HuH-7.5 (cell line): ENCODE measurements at regions not wholly inside any gene's neighbourhood (a gene's known extent, or its start where the extent isn't known, plus 50 kb on each side); places are given as distances from the start of the nearest gene placed in this dataset.

Experiments used
- DNase-seq: peaks from one replicate; pipeline ENCODE4 v3.0.0; 2011; ENCODE audit warnings: low spot score

DNA sequence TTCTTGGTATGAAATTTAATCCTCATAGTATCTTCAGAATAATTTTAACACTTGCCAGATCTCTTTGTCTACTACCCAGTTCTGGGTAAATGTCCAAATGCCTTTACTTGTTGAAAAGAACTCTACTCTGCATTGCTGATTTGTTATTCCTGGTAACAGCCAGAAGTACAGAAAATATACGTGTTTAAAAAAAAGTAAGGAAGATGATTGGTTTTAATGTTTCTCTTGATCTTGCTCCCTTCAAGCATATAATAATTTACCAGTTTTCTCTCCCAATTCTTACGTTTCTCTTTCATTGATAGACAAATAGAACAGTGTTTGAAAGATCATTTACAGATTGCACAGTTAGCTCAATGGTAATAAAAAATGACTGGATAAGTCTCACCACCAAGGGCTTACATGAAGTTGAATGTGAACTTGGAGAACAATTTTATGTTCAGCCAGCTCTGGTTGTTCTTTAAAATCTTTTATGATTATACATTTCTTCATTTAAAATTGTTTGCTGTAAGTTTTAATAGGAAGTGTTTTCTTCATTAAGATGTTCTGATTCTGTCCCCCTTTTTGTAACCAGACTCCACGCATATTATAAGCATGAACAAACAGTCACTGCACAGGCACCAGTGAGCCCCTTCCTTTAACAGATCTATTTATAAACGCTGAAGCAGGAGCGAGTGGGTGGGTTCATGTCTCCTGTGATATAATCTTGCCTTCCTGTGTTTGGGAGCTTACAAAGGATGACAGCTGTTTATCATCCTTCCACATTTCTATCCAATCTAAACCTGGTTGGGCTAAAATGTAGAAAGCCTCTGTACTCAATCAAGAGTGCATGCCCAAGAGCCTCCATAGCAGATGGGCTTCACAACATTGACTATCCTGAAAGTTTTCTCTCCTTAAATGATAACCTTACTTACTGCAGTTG is 299.5 kb downstream of the PRL start:
- DNase-seq, result no peak

DNA sequence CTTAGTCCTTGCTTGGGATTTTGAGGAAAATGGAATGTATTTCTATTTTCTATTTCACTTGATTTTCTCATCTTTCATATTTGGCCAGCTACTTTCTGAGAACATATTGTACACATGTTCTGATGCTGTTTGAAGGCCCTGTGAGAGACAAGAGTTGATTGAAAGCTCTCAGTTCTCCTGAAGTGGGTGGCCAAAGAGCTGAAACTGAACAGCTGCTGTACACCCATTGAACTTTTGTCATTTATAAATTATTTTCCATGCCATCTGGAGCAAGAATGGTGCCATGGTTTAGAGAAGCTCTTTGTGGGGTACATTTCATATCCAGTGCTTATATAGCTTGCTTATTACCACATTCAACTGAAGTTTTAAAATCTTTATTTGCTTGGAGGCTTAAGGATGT is 298.3 kb downstream of the PRL start:
- DNase-seq, result no peak

DNA sequence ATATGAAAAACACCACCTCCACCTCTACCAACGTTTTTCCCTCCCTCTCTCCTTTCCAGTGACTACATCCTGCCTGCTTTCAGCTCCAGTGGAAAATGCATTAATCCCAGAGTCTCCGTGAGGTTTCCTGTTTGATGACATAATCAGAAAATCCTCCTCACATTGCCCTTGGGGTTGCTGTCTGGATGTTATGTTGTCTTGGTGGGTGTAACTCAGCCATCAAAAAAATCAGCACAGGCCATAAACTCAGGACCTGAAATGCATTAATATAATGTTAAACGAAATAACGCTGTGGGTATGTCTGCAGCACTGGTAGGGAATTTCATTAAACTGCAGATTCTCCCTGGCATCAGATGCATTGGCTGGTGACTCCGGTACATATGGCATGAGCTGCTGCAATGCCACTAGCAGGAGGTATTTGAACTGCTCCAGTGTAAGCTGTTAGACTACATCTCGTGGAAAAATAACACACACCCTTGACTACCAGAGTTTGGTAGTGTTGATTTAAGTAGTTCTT is 297.8 kb downstream of the PRL start:
- DNase-seq, result no peak

GRCh38 chr6:21999741-22000140 is 297.1 kb downstream of the PRL start:
- no peak for DNase-seq

DNA sequence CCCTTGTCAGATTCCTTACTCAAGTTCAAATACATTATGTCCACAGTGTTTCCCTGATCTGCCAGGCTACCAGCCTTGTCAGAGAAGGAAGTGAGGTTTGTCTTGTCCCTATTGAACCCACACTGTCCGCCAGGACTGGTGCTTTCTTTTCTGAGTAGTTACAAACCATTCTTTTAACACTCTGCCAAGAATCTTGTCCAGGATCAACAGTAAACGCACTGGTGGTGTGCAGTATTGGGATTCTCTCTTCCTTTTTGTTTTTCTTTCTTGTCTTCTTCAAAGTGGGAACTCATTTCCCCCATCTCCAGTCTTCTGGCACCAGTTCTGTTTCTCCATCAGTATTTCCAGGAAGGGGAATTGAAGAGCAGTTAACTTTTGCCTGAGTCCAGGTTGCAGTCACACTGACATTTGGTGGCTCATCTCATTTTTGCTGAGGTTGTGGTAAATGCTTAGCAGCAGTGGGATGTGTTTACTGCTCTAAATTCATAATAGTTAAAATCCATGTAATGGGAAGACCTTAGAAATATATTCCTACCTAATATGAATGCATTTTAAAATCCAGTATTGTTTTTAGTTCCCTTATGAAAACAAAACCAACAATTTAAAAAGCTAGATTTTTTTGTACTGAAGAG is 295.3 kb downstream of the PRL start:
- no peak for DNase-seq

DNA sequence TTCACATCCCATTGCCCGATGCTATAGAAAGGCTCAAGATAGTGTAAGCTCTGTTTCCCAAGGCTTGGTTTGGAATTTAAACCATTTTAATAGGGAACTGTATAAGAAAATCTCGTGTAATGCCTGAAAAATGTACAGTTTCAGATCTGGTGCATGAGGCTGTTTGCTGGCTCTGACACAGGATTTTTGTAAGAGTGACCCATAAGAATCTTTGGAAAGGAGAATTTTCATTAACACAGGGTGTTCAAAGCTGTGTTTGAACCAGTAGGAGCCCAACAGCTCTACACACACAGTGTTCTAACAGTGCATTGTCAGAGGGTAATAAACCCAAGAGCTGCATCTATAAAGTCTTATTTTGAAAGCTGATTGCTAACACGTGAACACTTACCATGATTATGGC is 293.5 kb downstream of the PRL start:
- DNase-seq, result no peak

DNA sequence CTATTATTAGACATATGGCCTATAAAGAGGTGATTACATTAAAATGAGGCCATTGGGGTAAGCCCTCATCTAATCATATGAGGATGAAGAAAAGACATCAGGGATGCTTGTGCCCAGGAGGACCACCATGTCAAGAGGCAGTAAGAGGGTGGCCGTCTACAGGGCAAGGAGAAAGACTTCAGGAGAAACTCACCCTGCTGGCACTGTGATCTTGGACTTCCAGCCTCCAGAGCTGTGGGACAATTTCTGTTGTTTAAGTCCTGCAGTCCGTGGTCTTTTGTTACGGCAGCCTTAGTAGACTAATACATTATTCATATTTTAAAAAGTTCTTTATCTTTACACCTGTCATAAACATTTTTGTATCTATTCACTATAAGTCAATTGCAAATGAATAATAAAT is 290.0 kb downstream of the PRL start:
- DNase-seq, result no peak

DNA sequence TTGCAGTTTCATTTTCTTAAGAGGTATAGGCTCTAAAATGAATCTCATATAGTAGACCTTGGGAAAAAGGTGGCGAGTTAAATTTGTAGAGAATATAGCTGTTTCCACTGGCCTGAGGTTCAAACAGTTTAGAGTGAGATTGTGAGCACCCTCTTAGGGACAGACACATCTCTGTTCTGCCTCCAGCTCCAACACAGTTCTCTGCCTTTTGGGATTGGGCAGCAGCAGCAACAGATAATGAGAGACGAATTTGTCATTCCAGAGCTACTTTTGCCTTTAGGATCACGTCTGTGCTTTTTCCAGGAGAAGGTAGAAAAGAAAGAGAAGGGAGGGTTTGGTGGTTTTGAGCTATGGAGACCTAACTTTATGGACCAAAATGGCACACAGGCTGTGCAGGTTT is 289.4 kb downstream of the PRL start:
- no peak for DNase-seq

DNA sequence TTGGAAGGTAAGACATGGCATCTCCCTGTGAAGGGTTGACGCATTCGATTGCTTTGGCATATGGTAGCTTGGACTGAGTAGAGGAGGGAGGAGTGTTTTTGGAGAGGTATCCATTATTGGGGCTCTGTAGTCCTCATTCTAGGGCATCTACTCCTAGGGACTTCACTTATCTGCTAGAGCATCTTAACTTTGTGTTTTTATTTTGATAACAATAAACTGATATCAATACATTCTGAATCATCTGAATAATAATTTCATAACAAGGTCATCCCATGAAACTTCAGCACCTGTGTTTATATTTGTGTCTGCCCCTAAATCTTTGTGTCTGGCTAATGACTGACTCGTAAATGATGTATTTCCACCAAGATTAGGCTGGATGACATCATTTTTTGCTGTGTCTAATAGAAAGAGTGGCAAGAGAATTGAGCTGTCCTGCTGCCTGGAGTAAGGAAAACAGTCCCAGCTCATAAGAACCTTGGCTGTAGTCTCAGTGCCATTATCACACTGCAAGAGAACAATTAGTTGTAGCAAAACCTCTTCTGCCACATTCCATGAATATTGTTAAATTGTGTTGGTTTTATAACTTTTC is 288.5 kb downstream of the PRL start:
- no peak for DNase-seq

GRCh38 chr6:22010102-22010501 is 286.7 kb downstream of the PRL start:
- DNase-seq, result no peak

DNA sequence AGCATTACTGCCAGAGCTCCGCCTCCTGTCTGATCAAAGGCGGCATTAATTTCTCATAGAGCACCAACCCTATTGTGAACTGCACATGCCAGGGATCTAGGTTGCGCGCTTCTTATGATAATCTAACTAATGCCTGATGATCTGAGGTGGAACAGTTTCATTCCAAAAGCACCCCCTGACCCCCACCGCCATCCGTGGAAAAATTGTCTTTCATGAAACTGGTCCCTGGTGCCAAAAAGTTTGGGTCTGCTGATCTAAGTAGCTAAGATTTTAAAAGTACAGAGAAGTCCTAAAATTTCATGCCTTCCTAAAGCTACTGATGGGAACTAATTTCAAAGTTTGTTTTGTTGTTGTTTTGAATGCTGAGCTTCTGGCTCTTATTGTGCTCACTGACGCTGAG is 281.6 kb downstream of the PRL start:
- DNase-seq, result no peak

GRCh38 chr6:22015944-22016343 is 280.9 kb downstream of the PRL start:
- no peak for DNase-seq

DNA sequence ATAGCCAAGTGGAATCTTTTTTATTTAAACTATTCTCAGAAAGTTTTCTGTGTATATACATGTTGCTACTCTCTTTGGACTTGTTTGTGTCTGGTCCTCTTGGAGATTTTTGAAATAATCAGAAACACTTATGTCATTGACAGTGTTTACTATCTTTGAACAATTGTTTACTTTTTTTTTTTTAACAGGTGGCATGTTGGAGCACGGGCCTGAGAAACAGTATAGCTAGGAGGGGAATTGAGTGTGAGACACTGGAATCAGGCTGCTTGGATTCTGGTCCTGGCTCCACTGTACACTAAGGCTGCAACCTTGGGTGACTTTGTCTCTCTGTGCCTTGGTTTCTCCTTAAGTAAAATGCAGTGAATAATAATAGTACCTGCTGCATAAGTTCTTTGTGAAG is 279.6 kb downstream of the PRL start:
- DNase-seq, result no peak

DNA sequence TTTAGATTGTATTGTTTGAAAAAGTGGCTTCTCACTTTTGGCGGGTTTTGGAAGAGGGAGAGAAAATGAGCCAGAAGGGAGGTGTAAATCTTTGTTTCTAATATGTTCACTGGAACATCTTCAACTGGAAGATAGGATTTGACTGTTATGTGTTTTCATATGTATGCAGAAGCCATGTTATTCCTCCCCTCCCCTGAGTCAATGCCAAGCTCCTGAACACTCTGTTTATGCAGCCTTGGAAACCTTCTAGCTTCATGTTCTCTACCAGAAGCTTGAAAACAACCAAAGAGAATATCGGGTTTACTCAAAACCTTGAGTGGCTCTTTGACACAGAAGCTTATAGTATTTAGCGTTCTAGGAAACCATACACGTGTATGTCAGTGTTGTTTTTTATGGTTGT is 279.1 kb downstream of the PRL start:
- no peak for DNase-seq

- DNase-seq, result no peak
These were observed 277.0 kb downstream of the PRL start for GRCh38 chr6:22019857-22020256.

- DNase-seq, result no peak
These were observed 276.4 kb downstream of the PRL start for GRCh38 chr6:22020299-22021003.

DNA sequence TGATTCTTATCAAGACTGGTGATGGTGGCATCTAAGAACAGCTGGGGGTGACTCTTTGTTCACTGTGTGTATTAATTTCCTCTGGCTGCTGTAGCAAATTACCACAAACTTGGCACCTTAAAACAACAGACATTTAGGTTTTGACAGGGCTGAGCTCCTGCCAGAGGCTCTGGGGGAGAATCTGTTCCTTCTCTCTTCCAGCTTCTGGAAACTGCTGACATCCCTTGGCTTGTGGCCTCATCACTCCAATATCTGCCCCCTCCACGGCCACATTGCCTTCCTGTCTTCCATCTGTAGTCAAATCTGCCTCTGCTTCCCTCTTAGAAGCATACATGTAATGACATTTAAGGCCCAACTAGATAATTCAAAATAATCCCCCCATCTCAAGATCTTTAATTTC is 274.9 kb downstream of the PRL start:
- no peak for DNase-seq

DNA sequence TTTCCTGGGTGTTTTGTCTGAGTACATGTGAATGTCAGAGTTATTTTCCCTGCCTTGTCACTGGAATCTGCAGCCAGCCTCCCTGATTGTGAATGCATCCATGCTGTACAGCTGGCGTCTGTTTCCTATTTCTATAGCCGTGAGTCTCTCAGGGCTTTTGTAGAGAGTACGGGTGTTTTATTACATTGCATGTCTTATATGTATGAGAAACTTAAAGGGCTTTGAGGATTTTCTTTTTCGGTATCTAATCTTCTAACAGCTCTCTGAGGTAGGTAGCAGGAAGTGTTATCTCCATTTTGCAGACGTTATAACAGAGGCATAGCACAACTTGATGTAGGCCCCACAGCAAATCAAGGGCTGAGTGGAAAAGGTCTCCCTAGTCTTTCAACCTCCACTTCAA is 272.9 kb downstream of the PRL start:
- no peak for DNase-seq

GRCh38 chr6:22024973-22025467 is 271.8 kb downstream of the PRL start:
- DNase-seq, result no peak

- no peak for DNase-seq
These were observed 271.2 kb downstream of the PRL start for GRCh38 chr6:22025468-22026163.

GRCh38 chr6:22026164-22026678 is 270.6 kb downstream of the PRL start:
- DNase-seq, result no peak
